Endothelial cell of hepatic sinusoid (primary cell): ENCODE measurements at regions not wholly inside any gene's neighbourhood (a gene's known extent, or its start where the extent isn't known, plus 50 kb on each side); places are given as distances from the start of the nearest gene placed in this dataset.

ENCODE experiments used
- in situ Hi-C: cut with HindIII; loops from 2 replicates; pipeline ENCODE4 v1.10.0; 2017; ENCODE audit warnings: low sequenced_read_pairs

DNA sequence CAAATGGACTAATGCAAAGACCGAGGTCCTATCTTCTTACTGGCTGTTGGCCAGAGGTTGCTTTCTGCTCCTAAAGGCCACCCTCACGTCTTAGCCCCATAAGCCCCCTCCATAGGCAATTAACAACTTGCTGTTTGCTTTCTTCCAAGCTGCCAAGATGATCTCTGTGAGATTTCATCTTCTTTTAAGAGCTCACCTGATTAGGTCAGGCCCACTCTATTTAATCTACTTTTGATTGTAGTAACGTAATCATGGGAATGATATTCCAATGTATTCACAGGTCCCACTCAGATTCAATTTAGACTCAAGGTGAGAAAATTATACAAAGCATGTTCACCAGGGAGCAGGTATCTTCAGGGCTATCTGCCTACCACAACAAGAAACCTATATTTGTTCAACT is 84.4 kb upstream of the RAD23B start:
- in situ Hi-C loops: no loop called here

DNA sequence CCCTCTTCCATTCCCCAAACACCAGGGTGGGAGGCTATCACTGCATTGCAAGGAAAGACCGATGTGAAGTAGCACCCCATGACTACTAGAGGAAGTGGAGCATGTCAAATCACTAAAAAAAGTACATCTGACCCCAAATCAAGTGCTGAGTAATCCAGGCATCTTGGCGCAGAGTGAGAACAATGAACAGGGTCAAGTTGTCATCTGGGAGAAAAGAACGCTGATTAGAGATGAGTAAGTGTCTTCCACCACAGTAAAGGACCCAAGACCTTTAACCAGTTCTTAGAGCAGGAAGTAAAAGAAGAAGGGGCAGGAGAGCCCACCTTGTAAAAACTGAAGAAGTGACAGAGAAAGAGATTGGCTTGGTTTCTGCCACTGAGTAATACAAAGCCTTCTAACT is 75.0 kb upstream of the RAD23B start:
- in situ Hi-C loops: no loop called here

DNA sequence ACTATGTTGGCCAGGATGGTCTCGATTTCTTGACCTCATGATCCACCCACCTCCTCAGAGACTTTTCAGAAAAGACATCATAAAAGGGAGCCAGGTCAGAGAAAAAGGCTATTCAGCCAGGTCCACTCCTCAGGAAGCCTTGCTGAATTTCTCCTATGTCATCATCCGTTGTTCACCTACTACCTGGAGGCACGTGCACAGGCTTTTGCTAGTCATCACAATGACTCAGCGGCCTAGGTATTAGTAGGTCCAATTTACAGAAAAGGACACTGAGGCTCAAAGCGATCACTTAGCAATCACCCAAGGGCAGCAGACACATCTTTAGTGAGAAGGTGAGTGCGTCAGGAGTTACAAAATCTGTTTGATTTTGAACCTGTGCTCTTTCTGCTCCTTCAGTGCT is 72.3 kb upstream of the RAD23B start:
- in situ Hi-C loops: no loop called here

DNA sequence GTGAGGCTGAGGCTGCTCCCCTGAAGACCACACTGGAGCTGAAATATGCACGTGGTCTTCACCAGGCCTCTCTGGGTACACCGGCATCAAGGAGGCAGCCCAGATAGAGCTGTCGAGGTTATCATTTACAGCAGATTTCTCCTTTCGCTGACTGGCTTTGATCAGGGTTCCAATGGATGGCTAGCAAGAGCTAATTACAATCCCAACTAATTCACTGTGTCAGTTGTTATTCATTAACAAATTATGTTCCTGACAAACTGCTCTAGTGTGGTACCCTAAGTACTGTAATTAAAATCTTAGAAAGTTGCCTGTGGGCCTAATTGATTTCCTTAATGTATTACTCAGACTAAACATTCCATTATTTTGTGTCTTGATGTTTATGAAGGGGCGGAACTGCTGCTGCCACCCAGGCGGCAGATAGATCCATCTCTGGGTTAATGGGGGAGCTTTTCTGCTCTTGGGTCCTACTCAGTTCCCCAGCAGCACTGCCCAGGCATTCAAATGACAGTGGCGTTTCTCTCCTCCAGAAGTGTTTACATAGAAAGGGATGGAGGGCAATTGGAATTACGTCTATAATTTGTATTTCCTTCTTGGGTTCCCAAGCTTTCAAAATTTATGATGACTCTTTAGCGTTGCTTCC is 71.7 kb upstream of the RAD23B start:
- in situ Hi-C loops: no loop called here

DNA sequence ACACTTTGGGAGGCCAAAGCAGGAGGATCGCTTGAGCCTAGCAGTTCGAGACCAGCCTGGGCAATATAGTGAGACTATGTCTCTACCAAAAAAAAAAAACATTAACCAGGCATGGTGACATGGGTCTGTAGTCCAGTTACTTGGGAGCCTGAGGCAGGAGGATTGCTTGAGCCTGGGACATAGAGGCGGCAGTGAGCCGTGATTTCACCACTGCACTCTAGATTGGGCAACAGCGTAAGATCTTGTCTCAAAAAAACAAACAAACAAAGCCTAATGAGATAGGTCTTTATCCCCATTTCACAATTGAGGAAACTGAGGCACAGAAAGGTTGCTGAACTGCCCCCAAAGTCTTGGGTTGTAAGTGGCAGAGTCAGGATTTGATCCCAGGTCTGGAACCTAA is 70.5 kb upstream of the RAD23B start:
- in situ Hi-C loops: no loop called here

DNA sequence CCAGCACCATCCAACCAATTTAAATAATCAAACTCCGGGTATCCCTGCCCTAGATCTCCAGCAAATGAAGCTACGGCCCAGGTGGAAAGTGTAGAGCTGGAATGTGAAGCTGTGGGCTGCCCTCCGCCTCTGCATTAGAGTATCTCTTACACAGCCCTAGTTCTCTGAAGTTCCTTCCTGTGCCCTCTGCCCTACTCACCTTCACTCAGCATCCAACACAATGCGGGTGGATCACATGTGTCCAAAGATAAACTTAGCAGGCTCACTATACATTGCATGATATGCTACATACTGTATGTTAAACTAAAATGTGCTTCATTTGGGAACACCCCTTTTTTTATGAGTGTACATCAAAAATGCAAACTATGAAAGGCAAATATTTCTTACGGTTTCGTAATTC is 70.0 kb upstream of the RAD23B start:
- in situ Hi-C loops: no loop called here

DNA sequence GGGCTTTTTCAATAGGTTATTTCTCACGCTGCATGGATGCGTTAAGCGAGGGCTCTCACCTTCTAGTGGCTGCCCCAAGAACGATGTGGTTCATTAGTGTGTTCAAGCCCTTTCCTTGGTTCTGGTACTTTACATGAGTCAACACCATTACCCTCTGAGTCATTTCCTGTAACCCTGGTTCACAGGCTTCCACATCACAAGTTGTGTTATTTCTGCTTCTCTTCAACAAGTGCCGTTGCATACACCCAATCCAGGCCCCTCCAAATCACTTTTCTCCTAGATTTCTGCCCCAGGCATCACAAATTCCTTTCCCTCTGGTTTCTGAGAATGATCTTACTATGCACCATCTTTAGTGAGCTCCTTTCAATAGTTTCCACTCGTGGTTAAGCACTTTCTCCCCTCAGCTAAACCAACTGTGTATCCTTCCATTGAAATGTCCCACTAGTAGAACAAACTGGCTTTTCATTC is 69.5 kb upstream of the RAD23B start:
- in situ Hi-C loops: no loop called here

DNA sequence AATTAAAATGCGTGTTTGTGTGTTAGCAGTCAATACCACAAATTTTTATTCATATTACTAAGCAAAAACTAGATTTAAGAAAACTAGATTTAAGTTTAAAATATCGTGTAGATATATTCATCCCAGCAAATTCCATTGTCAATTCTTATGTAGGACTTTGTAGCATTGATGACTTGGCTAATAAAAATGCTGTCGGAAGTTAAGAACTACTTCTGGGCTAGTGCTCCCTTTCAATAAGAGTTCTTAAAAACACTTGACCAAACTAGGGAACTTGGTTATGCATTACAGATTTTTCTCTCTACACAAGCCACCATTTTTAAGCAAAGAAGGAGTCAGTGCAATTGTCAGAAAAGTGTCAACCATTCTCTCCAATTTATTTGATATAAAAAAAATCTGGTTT is 68.7 kb upstream of the RAD23B start:
- in situ Hi-C loops: no loop called here

DNA sequence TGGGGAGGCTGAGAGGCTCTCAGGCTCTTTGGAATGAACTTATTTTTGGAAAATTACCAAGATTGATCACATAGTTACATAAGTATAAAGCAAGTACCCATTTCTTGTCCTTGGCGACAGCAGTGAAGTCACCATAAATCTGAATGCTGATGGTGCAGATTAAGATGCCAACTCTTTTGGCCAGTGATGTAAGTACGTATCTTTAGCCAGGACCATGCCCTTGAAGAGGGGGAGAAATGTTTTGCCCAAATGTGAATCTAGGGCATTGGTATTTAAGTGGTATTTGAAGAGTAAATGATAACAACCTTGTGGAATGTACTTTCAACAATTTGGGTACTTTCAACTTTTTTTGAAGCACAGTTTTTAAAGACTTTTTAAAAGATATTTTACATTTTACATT is 68.2 kb upstream of the RAD23B start:
- in situ Hi-C loops: loop anchor here (5.0 kb wide), 1 partner anchor 37 kb away; no protein-coding TSS in a partner anchor

DNA sequence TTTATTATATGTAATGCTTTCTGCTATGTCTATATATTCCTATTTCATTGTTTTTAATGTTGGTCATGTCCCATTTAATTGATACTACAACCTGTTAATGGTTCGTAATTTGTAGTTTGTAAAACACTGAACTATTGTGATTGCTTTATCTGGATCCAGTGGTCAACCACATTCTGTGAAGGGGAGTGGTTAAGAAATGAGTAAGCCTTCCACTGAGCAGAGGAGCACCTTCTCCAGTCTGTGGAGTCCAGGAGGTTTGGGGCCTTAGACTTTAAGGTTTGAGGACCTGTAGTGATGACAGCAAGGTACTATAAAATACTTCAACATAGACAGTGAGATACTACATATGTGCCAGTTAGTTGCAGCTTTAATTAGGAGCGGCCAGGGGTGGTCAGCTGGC is 67.7 kb upstream of the RAD23B start:
- in situ Hi-C loops: loop anchor here (5.0 kb wide), 1 partner anchor 37 kb away; no protein-coding TSS in a partner anchor

DNA sequence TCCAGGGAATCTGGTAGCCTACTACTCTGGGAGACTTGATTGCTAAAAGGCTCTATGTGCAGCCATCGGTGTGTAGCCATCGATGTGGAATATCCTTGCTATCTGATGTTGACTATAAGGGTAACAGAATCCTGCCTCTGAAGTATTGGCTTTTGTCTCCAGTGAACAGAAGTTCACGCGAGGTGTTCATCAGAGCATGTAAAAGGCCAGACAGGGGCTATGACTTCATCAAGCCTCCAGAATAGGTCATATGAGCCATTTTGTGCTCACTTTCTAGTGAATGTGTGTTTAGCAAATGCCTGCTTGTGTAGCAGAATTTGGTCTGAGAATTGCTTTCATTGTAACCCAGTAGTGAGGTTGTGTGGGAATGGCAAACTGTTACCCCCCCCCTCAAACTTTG is 66.8 kb upstream of the RAD23B start:
- in situ Hi-C loops: loop anchor here (5.0 kb wide), 1 partner anchor 36 kb away; no protein-coding TSS in a partner anchor

DNA sequence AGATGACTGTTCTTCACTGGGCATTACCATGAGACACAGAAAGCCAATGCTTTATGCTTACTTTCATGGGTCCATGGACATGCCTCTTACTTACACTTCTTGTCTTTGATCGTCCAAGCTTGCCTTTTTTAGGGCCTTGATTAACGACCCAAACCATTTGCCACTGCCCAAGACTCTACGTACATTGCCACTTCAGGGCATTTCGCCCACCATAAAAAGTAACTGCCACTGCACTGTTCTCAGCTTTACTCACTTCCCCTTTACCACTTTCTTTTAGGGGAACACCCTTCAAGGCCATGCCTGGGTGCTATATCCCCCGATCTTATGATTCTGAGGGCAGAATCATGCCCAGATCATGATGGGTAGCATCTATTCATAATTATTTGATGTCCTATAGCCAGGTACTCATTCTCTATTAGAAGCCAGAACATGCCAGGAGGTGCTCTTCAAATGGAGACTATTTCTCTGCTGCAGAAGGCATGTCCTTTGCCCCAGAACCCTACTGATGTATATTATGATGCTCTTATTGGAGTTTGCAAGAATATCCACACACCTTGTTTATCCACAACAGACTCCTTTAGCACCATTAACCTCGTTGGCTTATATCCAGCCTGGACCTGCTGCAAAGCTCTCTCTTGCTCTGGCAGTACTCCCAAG is 64.1 kb upstream of the RAD23B start:
- in situ Hi-C loops: loop anchor here (5.0 kb wide), 1 partner anchor 33 kb away; no protein-coding TSS in a partner anchor

DNA sequence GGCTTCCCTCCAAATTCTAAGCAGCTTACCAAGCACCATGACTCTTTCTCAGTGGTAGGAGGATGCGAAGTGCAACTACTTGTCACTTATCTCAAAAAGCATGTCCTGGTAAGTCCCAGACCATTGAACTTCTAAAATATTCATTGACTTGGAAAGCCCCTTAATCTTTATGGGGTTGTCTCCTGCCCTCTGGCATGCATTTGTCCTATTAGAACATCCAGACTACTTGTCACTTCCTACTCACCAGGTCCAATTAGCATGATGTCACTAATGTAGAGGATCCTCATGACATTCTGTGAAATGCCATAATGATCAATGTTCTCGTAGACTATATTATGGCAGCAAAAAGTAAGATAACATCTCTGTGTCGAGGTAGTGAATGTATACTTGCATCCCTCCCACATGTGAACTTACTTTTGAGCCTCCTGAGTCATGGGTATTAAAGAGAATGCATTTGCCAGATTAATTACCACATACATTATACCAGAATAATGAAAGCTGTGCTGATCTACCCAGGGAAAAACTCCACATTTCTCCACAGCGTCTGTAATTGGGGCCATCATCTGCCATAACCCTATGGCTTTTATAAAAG is 63.5 kb upstream of the RAD23B start:
- in situ Hi-C loops: loop anchor here (5.0 kb wide), 1 partner anchor 33 kb away; no protein-coding TSS in a partner anchor

DNA sequence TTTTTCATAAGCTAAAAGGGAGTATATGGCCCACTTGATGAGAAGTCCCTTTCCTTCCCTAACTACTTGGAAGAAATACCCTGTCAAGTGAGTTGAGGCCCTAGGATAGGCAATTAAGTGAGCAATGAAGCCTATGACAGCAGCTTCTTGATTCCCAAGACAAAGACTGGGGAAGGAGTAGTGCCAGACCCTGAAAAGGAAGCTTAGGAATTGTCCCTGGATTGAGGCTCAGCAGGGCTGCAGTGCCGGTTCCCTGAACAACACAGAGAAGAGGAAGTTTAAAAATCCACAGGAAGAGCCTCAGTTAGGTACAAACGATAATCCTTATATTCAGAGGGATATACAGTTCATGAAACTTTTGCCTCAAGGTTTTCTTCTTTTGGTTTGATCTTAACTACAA is 61.8 kb upstream of the RAD23B start:
- in situ Hi-C loops: no loop called here

DNA sequence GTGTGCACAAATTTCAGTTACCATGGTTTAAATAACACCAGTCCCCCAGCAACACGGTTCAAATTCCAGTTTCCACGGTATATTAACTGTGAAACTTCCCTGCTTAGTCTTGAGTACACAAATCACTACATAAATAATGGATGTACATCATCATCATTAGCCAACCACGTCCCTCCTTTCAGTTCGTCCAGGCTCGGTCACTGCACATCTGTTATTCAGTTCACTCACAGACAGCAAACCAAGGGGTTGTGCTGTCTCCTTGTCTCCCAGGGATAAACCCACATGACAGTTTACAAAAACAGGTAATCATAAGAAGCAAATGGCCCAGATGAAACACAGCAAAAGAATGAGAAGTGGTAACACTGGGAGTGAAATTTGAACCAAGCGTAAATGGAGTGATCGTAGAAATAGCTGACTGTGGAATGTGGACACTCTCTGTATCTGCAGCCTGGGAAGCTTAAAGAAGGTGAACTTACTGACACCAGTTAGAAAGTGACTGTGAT is 61.0 kb upstream of the RAD23B start:
- in situ Hi-C loops: no loop called here

DNA sequence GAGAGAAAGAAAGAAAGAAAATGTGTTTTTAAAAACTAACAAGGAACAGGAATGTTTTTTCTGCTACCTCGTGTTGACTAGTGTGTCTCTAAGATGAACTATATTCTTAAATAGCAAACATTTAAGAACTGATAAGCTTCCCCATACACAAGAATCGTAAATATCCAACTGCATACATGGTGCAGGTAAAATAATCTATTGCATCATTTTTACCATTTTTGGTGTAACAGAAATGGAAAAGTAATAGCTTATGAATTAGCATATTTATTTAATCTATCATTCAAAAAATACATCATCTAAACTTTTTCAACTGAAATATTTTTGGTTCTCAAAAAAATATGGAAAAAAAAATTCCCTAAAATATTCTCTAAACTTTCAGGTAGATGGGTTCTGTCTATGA is 59.7 kb upstream of the RAD23B start:
- in situ Hi-C loops: no loop called here

DNA sequence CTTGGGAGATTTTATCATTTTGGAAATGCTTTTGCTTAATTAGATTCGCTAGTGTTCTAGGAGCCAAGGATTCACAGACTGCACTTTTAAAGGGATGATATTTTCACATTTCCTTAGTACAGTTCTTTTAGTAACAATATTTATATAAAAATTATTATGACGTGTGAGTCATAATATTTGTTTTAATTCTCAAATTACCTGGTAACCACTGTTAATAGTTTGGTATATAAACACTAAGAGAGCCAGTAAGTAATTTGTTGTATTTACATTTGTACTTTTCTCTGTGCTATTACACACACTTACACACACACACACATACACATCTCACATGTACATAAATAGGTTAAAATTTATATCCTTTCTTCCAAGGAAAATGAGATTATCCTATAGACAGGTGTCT is 58.8 kb upstream of the RAD23B start:
- in situ Hi-C loops: no loop called here

DNA sequence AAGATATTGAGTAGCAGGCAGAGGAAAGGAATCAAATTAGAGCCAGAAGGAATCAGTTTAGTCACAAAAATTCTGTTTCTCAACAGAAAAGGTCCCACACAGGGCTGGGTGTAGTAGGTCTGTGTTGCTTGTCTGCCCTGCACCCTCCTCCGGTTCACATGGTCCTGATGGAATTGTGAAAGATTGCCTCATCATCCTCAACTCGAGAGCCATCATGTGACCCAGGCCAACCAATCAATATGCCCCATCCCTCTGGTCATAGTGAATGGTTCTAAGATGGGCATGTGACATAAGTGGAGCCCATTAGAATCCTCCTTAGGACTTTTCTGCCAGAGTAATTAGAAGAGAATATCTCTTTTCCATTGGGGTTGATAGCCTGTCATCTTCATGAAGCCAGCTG is 56.7 kb upstream of the RAD23B start:
- in situ Hi-C loops: no loop called here

DNA sequence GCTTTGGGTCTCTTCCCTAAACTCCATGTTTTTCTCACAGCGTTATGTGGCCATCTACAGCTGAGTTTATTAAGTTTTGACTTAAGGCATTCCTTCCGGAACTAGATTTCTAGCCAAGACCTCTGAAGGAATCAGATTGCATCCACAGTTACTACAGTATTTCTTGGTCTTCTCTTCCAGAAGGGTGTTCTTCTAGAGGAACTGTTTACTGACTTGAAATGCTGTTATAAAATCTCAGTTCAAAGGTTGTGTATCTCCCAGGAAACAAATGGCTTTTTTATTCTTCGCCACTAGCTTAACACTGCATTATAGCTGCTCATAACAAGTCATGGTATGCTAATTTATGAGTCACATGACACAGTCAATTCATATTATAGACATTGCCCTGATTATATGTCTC is 55.3 kb upstream of the RAD23B start:
- in situ Hi-C loops: no loop called here

DNA sequence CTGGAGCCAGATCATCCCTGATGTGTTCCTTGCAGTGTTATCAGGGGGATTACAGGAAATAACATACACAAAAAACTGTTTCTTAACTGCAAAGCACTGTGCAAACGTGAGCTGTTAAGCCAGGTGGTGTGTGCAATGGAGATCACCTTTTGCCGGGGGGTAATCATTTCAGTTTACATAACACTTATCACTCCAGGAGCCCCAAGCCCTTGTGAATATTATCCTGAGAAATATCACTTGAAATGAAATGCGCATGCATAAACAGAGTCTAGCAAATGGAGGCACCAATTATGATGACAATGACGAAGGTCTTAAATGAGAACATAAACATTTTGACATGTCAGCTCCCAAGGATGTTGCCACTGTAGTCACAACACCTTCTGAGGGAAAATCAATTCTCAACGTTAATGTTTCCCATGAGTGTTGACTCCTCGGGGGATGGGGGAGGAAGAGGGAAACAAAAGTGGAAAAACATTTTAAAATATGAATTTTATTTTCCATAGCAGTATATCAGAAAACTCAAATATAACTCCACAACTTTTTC is 54.5 kb upstream of the RAD23B start:
- in situ Hi-C loops: no loop called here

DNA sequence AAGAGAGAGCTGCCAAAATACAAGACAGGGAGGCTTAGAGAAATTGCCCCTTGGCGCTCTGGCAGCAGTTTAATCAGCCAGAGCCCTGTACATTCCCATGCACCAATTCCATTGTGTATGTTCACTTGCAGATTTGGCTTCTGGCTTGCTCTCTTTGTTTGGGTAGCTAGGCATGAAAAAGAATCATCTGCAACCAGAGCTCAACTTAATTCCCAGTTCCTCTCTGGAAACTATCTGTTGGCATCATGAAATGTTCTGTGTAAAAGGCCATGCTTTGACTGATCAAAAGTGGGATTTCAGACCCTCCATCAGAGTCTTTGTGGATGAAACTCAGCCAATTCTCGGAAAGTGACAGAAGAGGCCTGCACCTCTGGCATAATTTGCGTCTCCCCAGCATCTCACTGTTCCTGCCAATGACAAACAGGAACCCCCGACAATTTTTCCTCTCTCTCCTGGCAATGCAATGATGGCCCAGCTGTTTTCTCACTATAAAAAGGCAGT is 53.8 kb upstream of the RAD23B start:
- in situ Hi-C loops: no loop called here
